HEK293T (cell line): ENCODE measurements at regions not wholly inside any gene's neighbourhood (a gene's known extent, or its start where the extent isn't known, plus 50 kb on each side); places are given as distances from the start of the nearest gene placed in this dataset.

Source experiments
- ARNT ChIP-seq: fragments of 450-650 bp; IDR thresholded peaks from 2 replicates; pipeline ENCODE4 v1.6.1; 2017; ENCODE audit warnings: mild to moderate bottlenecking
- BHLHE40 ChIP-seq: fragments of 450-650 bp; IDR thresholded peaks from 2 replicates; pipeline ENCODE4 v1.6.1; 2016; ENCODE audit warnings: mild to moderate bottlenecking, moderate library complexity, borderline replicate concordance
- CTBP1 ChIP-seq: fragments of 450-650 bp; IDR thresholded peaks from 2 replicates; pipeline ENCODE4 v1.6.1; 2016; ENCODE audit warnings: borderline replicate concordance
- ELF4 ChIP-seq: fragments of 450-650 bp; IDR thresholded peaks from 2 replicates; pipeline ENCODE4 v1.6.1; 2017; ENCODE audit warnings: antibody characterized with exemption
- FOXA1 ChIP-seq: fragments of 450-650 bp; IDR thresholded peaks from 2 replicates; pipeline ENCODE4 v1.6.1; 2016; ENCODE audit warnings: mild to moderate bottlenecking
- FOXM1 ChIP-seq: fragments of 450-650 bp; IDR thresholded peaks from 2 replicates; pipeline ENCODE4 v1.6.1; 2017; ENCODE audit warnings: mild to moderate bottlenecking, borderline replicate concordance
- HDGF ChIP-seq: fragments of 450-650 bp; IDR thresholded peaks from 2 replicates; pipeline ENCODE4 v1.6.1; 2017; ENCODE audit warnings: antibody characterized with exemption, borderline replicate concordance
- NFRKB ChIP-seq: fragments of 450-650 bp; IDR thresholded peaks from 2 replicates; pipeline ENCODE4 v1.6.1; 2016; ENCODE audit warnings: mild to moderate bottlenecking, moderate library complexity
- SP1 ChIP-seq: fragments of 450-650 bp; IDR thresholded peaks from 2 replicates; pipeline ENCODE4 v1.6.1; 2017
- SUZ12 ChIP-seq: fragments of 450-650 bp; IDR thresholded peaks from 2 replicates; pipeline ENCODE4 v1.6.1; 2016; ENCODE audit warnings: mild to moderate bottlenecking
- TARDBP ChIP-seq: fragments of 450-650 bp; IDR thresholded peaks from 2 replicates; pipeline ENCODE4 v1.6.1; 2016
- ZNF384 ChIP-seq: fragments of 450-650 bp; IDR thresholded peaks from 2 replicates; pipeline ENCODE4 v1.6.1; 2016

DNA sequence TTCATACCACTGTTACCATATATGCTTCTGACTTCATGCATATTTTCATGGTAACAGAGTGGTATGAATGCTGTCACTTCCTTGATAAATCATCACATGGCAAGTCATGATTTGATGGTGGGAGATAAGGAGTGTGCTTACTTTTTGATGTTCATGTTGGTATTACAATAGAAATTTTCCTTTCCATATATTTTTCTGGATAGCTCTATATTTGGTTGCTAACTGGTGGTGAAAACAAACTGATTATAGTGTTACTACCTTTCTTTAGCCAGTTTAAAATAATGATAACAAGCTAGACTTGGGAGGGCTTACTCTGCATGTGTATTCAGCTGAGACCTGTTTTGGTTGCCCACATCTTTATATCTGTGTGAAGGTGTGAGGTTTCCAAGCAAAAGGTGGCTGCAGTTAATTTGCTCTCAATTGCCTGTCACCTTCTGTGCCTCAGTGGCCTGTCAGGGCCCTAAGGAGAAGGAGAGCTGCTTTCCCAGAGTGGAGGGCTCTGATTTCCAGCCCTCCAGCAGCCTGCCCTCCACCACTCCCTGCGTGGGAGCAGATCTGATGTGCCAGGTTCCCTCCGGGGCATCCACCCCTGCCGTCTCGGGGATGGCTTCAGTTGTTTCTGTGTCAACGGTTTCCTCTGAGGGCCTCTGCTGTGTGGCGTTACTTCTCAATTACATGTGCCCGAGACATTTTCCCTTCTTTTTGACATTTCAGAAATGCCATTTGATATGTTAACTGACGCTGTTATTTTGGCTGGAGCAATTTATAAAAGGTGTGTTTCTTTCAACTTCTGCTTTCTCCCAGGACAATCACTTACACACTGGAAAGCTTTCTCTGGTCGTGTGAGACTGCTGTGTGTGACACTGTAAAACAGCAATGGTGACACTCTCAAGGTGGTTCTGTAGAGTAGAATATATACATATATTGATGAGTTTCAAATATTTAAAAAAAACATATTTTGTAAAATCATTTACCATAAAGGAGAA, 107.7 kb upstream of the KLF6 start:
- TF ChIP-seq BHLHE40 (no peak), NFRKB (no peak), ARNT (no peak), SP1 (no peak), FOXA1 (no peak), CTBP1 (no peak), SUZ12 (no peak), FOXM1 (no peak), TARDBP (no peak), ELF4 (no peak), ZNF384 (no peak), HDGF (no peak)
